NCI-H2171 treated with DMSO at 0.1 percent for 48 hours (cell line): ENCODE measurements at regions not wholly inside any gene's neighbourhood (a gene's known extent, or its start where the extent isn't known, plus 50 kb on each side); places are given as distances from the start of the nearest gene placed in this dataset.

Source experiments
- DNase-seq: peaks from one replicate; lab custom pipeline; 2025; lab: John Stamatoyannopoulos, UW

DNA sequence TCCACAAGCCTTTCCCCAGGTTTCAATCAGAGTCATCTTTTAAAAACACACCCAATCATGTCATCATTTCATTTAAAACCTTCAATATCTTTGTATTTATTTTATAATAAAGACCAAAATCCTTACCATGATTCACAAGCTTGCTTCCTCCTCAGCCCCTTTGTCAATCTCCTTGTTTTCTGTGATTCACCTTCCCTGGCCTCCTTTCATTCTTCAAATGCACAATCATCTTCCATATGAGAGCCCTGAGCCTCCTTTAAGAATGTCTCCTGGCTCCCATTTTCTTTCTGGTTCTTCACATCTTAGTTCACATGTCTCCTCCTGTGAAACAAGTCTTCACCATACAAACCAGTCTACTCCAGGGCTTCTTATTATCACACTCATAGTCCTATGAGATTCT lies 904.0 kb downstream of the SORCS3 start:
- DNase-seq = no peak

DNA sequence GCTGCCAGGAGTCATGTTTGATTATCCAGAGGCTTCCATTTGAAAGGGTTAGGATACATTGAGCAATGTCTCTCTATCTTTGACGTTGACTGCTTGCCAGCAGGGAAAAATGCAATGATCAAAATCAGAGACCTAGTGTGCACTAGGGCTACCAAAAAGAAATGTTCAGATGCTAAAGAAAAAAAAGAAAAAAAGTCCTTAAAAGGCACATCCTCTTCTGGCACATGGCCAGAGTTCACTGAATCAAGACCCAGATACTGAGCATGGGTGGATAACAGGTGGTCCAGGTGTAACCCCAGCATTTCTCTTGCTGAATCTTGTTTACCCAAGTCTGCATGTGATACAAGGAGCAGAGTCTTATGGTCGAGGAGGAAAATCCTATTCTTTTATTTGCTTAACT lies 899.3 kb downstream of the SORCS3 start:
- no peak for DNase-seq

DNA sequence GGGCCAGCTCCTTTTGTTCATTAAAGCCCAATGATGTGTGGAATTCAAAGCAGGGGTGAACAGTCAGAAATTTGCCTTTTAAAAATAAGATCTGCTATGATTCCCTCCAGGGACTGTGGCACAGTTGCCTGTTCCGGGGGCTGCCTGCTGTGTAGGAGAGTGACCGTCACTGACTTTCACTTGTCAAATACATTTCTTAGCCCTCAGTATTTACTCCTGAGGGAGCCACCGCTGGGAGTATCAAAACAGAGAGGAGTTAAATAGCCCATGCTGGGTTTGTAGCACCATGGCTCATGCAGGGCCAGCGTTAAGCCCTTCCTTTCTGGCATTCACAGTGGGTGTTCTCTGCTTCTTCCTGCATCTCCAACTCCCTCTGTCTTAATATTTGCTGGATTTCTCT lies 897.8 kb downstream of the SORCS3 start:
- no peak for DNase-seq

DNA sequence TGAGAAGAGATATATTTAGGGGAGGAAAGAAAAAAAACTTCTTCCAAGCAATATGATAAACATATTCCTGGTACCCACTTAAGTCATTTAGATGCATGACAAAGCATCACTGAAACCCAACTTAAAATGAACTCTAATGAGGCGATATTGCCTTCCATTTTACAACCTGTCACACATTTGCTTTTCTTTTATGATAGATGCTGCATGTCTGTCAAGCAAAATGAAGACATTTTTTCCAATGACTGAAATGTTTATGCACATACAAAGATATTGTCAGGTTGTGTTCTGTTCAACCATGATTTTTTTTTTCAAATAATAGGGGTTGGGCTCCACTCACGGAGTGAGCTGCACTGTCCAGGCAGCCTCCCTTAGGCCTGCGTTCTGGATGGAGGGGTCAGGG lies 894.4 kb downstream of the SORCS3 start:
- DNase-seq = no peak

DNA sequence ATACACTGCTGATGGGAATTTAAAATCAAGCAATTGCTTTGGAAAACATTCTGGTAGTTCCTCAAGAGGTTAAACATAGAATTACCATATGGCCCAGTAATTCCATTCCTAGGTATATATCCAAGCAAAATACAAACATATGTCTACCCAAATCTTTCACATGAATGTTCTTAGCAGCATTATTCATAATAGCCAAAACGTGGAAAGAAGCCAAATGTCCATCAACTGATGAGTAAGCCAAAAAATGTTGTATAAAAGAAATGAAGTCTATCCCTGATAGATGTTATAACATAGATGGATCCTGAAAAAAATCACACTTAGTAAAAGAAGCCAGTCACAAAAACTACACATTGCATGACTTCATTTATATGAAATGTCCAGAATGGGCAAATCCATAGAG lies 893.0 kb downstream of the SORCS3 start:
- DNase-seq = no peak

DNA sequence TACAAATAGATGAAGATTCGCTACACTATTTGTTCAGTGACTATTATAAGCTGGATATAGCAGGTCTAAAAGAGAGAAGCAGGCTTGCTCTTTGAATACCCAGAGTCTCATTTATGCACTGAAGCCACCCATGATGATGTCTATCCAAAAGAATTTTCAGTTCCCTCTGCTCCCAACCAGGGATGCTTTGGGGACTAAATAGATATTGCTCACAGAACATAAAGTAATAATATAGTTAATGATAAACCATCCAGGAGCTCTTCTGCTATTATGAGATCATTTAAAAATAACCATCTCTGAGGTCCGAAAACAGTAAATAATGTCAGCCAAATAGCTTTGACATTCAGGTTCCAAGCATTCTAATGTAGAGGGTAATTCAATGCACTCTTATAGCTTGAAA lies 875.4 kb downstream of the SORCS3 start:
- no peak for DNase-seq

DNA sequence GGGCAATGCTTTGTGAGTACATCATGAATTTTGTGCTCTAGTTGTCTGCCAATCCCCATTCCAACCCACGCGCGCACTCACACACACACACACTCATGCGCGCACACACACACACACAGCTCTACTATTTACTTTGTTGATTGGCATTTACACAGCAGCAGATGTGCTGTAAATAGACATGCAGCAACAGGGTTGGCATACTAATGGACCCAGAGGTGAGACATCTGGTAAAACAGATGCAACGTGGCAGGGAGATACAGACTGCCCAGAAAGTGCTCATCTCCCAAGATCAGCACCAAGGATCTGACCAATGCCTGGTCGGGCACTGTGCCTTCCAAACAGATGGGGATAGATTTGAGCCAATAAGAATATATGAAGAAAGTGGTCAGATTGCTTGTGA lies 873.0 kb downstream of the SORCS3 start:
- no peak for DNase-seq

DNA sequence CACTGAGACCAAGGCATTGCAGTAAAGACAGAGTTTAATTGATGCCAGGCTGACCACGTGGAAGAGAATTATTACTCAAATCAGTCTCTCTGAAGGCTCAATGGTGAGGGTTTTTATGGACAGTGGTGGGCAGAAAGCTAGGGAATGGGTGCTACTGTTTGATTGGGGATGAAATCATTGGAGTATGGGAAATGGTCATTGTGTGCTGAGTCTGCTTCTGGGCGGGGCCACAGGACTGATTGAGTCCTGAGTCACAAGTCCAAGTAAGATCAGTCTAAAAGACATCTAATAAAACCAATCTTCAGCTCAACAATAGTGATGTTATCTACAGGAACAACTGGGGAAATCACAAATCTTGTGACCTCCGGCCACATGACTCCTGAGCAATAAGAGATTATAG lies 868.4 kb downstream of the SORCS3 start:
- DNase-seq = no peak

DNA sequence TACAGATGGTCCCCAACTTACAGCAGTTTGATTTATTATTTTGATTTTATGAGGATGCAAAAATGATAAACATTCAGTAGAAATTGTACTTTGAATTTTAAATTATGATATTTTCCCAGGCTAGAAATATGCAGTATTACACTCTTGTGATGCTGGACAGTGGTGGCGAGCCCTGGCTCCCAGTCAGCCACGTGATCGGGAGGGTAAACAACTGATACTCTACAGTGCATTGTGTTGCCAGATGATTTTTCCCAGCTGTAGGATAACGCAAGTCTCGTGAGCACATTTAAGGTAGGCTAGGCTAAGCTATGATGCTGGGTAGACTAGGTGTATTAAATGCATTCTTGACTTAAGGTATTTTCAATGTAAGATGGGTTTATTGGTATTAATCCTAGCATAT lies 865.2 kb downstream of the SORCS3 start:
- DNase-seq = no peak

DNA sequence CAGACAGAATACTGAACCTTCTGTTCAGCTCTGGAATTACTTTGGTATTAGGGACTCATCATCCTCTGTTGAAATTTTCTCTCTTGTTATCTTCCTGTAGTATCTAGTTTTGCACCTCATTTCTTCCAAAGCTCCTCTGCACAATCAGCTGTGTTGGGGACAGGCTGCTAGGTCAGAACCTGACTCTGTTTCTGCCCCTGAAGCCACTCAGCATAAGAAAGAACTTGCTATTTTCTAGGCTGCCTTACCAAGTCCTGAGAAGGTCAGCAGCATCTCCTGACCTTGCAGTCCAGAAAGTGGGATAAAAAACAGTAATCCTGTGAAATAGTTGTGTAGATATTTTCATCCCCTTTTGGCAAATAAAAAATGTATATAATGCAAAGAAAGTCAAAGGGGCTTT lies 862.6 kb downstream of the SORCS3 start:
- DNase-seq = no peak

DNA sequence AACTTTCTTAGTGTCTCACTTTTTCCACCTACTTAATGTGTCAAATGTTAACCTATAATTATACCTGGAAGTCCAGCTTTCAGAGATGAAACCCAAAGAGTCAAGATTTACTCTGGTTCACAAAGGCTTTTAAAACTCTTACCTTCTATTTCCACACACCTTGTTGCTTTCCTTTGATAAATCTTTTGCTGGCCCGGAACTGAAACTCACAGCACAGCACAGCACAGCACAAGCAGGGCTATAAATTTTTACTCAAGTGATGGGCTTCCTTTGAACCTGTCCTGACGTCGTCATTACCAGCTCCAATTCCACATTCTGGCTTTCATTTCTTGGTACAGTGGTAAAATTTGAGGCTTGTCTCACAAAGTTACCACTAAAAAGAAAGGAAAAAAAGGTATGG lies 861.0 kb downstream of the SORCS3 start:
- DNase-seq = no peak

DNA sequence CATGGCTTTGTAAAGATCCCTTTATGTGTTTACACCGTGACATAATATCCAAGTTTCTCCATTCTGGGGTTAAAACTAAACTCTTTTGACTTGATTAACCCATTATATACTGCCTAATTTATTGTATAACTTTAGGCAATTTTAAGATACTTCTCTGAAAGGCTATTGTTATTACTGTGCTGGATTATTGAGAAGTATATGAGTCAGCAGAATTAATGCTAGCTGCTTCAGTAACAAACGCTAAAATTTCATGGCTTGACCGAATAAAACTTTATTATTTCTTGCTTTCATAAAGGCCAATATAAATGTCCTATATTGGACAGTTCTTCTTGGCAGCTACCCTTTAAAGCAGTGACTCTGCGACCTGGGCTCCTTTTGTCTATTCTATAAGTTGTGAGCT lies 853.9 kb downstream of the SORCS3 start:
- no peak for DNase-seq

DNA sequence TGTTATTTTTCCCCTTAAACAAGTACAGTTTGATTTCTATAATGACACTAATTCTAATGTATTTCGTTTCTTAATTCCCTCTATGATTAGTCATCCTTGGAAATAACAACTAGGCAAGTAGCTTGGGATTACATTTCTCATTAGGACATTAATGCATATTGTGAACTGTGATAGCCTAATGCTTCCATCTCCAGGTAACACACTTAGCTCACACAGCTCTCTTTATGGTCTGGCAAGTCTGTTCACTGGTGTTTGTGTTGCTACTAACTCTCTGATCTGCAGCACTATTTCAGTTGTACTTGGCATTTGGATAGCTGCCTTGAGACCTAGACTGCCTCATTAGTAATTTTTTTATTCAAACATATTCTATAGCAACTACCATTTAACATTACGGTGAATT lies 853.2 kb downstream of the SORCS3 start:
- no peak for DNase-seq

DNA sequence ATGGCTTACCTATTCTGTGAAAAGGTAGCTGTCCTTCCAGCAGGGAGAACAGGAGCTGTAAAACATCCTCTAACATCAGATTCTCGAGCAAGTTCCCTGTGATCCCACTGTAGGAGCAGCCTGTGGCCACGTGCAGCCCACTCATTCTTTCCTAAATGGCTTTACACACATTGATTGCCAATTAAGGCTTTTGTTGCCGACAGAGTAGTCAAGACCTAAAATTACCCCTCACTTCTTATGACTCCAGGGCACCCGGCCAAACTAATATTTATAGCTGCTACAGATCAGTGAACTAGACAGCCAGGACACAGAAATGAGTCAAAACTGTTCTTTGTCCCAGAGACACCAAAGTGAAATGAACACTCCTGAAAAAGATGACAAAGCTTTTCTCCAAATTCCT lies 832.1 kb downstream of the SORCS3 start:
- no peak for DNase-seq

DNA sequence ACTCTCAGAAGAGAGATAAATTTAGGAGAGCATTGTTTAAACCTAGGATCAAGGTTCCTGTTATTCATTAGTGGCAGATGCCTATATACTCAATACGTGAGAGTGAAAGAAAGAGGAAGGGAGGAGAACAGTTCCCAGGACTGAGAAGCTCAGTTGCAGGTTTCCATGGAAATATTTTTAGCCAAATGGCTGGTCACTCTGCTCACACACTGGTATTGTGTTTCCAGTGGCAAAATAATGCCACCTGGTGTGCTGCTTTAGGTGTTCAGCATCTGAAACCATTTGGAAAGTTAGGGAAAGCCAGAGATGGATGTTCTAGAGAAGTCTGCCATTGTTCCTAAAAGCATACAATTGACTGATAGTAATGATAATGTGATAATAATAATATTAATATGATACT lies 827.7 kb downstream of the SORCS3 start:
- DNase-seq = no peak

DNA sequence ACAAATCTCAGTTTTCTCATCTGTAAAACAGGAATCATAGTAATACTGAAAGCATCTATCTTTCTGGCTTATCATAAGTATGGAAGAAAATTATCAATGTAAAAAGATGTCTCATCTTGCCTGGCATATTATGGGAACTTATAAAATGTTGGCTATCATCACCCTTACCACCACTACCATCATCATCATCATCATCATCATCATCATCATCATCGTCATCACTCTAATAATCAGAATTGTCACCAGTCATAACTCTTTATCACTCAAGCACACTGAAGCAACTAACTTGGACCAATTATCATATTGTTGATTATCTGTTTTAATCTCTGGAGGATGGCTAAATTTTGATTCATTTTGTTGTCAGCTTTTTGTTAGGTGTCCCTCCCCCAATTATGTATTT lies 825.4 kb downstream of the SORCS3 start:
- DNase-seq = no peak

DNA sequence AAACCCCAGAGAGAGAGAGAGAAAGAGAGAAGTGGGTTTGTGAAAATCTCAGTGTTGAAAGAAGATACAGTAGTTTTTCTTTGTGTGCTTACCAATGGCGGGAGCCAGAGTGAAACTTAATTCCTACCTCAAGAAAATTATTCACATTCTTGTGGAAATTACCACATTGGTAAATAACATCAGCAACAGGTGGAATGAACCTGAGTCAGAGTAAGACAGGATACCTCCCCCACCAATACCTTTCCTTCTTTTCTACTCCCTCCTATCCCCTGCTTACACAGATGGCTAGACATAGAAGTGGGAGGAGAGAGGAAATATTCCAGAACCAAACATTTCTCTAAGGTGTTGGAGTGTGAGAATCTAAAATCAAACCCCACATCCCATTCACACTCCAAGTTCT lies 793.9 kb downstream of the SORCS3 start:
- DNase-seq = no peak

DNA sequence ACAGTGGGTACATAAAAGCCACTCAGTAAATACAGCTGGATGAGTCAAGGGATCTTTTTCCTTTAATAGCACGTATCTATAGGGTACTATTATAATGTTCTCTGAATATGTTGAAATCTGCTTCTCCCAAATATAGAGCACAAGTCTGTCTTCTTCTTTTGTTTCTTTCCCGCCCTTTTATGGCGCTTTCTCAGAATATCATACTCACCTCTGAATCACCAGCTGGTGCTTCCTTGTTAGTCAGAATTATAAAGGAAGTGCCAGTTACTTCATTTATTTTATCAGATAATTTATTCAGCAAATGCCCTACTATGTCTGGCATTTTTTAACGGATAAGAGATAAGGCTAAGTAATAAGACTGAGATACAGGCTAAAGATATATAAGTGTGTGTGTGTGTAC lies 772.9 kb downstream of the SORCS3 start:
- DNase-seq = no peak

DNA sequence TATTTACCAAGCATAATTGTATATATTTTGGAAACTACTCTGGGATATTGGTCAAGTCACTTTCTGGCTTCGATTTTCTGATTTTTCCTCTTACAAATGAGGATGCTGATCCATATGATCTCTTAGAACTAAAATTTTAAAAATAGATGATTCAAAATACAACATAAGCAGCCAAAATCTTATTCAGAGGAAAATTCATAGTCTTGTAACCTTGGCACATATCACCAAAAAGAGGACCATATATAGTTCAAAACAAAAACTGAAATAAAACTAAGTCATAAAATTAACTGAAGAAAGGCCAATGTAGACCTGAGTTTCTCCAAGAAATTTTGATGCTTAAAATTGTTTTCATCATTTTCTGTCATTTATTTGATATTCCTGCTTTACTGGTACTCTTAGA lies 768.3 kb downstream of the SORCS3 start:
- no peak for DNase-seq

DNA sequence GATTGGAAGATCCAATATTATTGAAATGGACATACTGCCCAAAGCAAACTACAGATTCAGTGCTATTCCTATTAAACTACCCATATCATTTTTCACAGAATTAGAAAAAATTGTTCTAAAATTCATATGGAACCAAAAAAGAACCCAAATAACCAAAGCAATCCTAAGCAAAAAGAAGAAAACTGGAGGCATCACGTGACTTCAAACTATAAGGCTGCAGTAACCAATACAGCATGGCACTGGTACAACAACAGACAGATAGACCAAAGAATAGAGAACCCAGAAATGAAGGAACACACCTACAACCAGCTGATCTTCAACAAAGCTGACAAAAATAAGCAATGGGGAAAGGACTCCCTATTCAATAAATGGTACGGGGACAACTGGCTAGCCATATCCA lies 765.4 kb downstream of the SORCS3 start:
- no peak for DNase-seq

DNA sequence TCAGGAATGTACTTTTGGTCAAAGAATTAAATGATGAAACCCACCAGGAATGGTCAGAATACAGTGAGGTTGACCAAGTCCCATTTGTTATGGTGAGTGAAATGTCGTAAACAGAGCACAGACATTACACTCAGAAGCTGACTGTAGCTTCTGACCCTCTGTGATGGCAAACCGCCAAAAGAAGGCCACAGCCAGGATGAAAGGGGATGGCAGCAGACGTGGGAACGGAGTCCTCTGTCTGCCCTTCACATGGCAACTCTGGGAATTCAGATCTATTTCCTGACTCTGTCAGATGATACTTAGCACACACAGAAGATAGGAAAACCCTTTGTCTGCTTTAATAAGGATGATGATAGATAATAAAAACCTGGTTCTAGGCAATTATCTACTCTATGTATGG lies 757.1 kb downstream of the SORCS3 start:
- no peak for DNase-seq

DNA sequence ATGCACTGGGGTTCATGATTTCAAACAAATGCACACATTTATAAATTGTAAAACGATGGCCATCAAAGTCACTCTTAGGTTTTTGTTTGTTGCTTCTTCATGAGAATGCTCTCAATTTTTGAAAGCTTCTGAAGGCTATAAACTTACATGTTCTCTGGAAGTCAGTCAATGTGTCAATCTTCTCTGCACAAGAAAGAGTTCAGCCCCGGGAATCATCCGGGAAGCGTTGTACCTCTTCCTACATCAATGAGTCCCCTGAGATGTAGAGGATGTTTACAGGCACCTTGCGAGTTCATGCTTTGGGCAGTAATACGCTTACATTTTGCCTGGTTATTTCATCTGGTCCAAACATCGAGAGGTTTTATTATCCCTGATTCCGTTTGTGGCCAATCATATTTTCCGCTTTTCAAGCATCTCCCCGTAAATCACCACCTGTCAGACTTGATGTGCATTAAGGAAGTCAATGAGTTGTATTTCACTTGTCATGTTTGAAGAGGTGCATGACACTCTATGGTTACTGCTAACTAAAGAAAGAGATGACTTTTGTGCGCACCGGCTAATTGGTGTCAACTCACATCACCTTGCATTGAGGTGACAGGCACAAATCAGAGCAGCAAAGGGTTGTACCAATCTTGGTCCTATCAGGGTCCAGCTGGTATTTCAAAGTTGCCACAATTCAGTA lies 750.7 kb downstream of the SORCS3 start:
- DNase-seq = no peak

DNA sequence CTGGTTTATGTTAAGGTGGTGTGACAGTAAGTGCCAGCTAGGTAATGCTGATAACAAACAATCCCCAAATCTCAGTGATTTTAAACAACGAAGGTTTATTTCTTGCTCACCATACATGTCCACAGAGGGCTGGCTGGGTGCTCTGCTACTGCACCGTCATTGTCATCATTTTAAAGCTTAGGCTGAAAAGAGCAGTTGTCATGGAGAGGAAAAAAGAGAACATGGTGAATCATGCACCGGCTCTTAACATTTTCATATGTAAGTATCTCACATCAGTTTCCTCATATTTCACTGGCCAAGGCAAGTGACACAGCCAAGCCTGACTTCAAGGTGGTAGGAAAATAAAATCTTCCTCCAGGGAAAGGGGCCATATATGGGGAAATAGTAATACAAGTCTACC lies 746.9 kb downstream of the SORCS3 start:
- no peak for DNase-seq

DNA sequence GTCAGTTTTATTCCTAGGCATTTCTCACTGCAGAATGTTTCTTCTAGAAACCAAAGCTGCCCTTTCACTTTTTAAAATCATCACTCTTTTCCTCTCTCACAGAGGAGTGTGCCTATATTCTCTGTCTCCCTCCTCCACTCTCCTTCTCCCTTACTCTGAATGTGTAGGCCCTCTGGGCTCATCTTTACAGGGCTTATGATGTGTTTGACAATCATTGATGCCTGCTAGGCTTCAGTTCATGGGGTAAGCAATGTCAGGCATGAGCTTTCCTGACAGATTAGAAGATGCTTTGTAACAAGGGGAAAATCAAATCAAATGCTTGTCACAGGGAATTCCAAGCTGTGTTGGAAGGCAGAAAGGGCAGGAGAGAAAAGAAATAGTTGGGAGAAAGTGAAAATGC lies 742.9 kb downstream of the SORCS3 start:
- DNase-seq = no peak

DNA sequence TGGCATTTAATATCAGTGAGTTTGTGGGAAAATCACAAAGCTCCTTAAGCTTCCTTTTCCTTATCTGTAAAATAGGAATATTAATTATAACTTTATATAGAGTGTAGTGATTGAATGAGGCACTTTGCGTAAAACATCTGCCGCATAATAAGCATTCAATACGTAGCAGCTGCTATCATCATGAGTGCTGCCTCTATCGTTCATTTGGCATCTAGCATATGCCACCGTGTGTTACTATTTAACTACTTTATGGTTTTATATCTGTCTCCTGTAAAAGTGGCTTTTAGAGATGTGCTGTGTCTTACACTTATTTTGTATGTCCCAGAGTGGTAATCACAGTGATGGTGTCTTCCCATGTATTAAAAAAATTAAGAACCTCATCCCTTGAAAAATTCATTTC lies 729.6 kb downstream of the SORCS3 start:
- DNase-seq = no peak
